WTC11 (cell line): ENCODE measurements at regions not wholly inside any gene's neighbourhood (a gene's known extent, or its start where the extent isn't known, plus 50 kb on each side); places are given as distances from the start of the nearest gene placed in this dataset.

Source experiments
- ATAC-seq: fragments of 200-7000 bp; cut with Tn5 transposase; 2 replicates; pipeline ENCODE4 v1.10.0; 2021; ENCODE audit warnings: mild to moderate bottlenecking, moderate library complexity
- CTCF ChIA-PET: fragments of 300-600 bp; sonication (Branson Sonifier 250); formaldehyde crosslinking; loops from one replicate; lab custom pipeline; 2021; ENCODE audit warnings: antibody characterized with exemption; lab: Charles Lee
- POLR2A ChIA-PET: fragments of 350-600 bp; sonication (Branson Sonifier 250); formaldehyde crosslinking; loops from one replicate; lab custom pipeline; 2021; ENCODE audit warnings: antibody characterized with exemption; lab: Charles Lee
- DNase-seq: peaks from one replicate; pipeline ENCODE4 v3.0.0; 2021; ENCODE audit warnings: low spot score
- H3K27ac Mint-ChIP-seq: 2 replicates; pipeline ENCODE4 v1.8.0; 2021; ENCODE audit warnings: mixed read lengths
- H3K27me3 Mint-ChIP-seq: 2 replicates; pipeline ENCODE4 v1.8.0; 2021; ENCODE audit warnings: low read depth, mild to moderate bottlenecking, moderate library complexity, mixed read lengths
- H3K36me3 Mint-ChIP-seq: 2 replicates; pipeline ENCODE4 v1.8.0; 2021; ENCODE audit warnings: mixed read lengths
- H3K4me1 Mint-ChIP-seq: 2 replicates; pipeline ENCODE4 v1.8.0; 2022; ENCODE audit warnings: mixed read lengths
- H3K4me3 Mint-ChIP-seq: 2 replicates; pipeline ENCODE4 v1.8.0; 2021; ENCODE audit warnings: mild to moderate bottlenecking, moderate library complexity, mixed read lengths
- H3K9me3 Mint-ChIP-seq: 2 replicates; pipeline ENCODE4 v1.8.0; 2021; ENCODE audit warnings: mixed read lengths
- CBFB ChIP-seq: sonication (generic); formaldehyde crosslinking; IDR thresholded peaks from 2 replicates; pipeline ENCODE4 v1.8.1; 2022; ENCODE audit warnings: mild to moderate bottlenecking, low read depth, missing genetic modification reagents
- ETV6 ChIP-seq: sonication (generic); formaldehyde crosslinking; IDR thresholded peaks from 2 replicates; pipeline ENCODE4 v1.8.1; 2022; ENCODE audit warnings: mild to moderate bottlenecking, missing genetic modification reagents
- FOXP4 ChIP-seq: sonication (generic); formaldehyde crosslinking; IDR thresholded peaks from 2 replicates; pipeline ENCODE4 v1.8.0; 2022; ENCODE audit warnings: mild to moderate bottlenecking, missing genetic modification reagents
- GABPB1 ChIP-seq: sonication (generic); formaldehyde crosslinking; IDR thresholded peaks from 2 replicates; pipeline ENCODE4 v1.8.1; 2023; ENCODE audit warnings: mild to moderate bottlenecking, missing genetic modification reagents
- GRHL2 ChIP-seq: fragments of 250-450 bp; sonication (Bioruptor Pico); IDR thresholded peaks from 2 replicates; pipeline ENCODE4 v1.8.0; 2022; ENCODE audit warnings: mild to moderate bottlenecking, moderate library complexity; ENCODE audit not compliant: insufficient replicate concordance, severe bottlenecking
- HMGA2 ChIP-seq: fragments of 250-450 bp; sonication (Bioruptor Pico); IDR thresholded peaks from 2 replicates; pipeline ENCODE4 v1.4.0; 2021; ENCODE audit warnings: mild to moderate bottlenecking, moderate library complexity
- IRF2 ChIP-seq: sonication (generic); formaldehyde crosslinking; IDR thresholded peaks from 2 replicates; pipeline ENCODE4 v1.8.0; 2022; ENCODE audit warnings: low read depth, missing genetic modification reagents, borderline replicate concordance
- KAT7 ChIP-seq: sonication (generic); formaldehyde crosslinking; IDR thresholded peaks from 2 replicates; pipeline ENCODE4 v1.8.1; 2023; ENCODE audit warnings: missing genetic modification reagents, mild to moderate bottlenecking, borderline replicate concordance
- NR2C2 ChIP-seq: sonication (generic); formaldehyde crosslinking; IDR thresholded peaks from 2 replicates; pipeline ENCODE4 v1.8.0; 2022; ENCODE audit warnings: mild to moderate bottlenecking, missing genetic modification reagents
- PRRX2 ChIP-seq: fragments of 250-450 bp; sonication (Bioruptor Pico); IDR thresholded peaks from 2 replicates; pipeline ENCODE4 v1.8.0; 2021; ENCODE audit warnings: mild to moderate bottlenecking
- TP53 ChIP-seq: sonication (generic); formaldehyde crosslinking; IDR thresholded peaks from 2 replicates; pipeline ENCODE4 v1.8.1; 2023; ENCODE audit warnings: mild to moderate bottlenecking, missing genetic modification reagents
- ZNF121 ChIP-seq: sonication (generic); formaldehyde crosslinking; IDR thresholded peaks from 2 replicates; pipeline ENCODE4 v1.8.0; 2023; ENCODE audit warnings: missing genetic modification reagents
- ZNF232 ChIP-seq: sonication (generic); formaldehyde crosslinking; IDR thresholded peaks from 2 replicates; pipeline ENCODE4 v1.8.0; 2022; ENCODE audit warnings: mild to moderate bottlenecking, missing genetic modification reagents
- ZNF512 ChIP-seq: sonication (generic); formaldehyde crosslinking; IDR thresholded peaks from 2 replicates; pipeline ENCODE4 v1.8.1; 2022; ENCODE audit warnings: missing genetic modification reagents, borderline replicate concordance
- TF ChIP-seq, protein P1 (sequence below): sonication (generic); formaldehyde crosslinking; IDR thresholded peaks from 2 replicates; pipeline ENCODE4 v1.8.1; 2022; ENCODE audit warnings: mild to moderate bottlenecking, missing genetic modification reagents, moderate library complexity, borderline replicate concordance
- TF ChIP-seq, protein P2 (sequence below): sonication (generic); formaldehyde crosslinking; IDR thresholded peaks from 2 replicates; pipeline ENCODE4 v1.8.1; 2023; ENCODE audit warnings: mild to moderate bottlenecking, moderate library complexity, missing genetic modification reagents
- TF ChIP-seq, protein P3 (sequence below): sonication (generic); formaldehyde crosslinking; conservative IDR thresholded peaks from 2 replicates; pipeline ENCODE4 v1.8.1; 2023; ENCODE audit warnings: mild to moderate bottlenecking, low read depth, missing genetic modification reagents, moderate library complexity

DNA sequence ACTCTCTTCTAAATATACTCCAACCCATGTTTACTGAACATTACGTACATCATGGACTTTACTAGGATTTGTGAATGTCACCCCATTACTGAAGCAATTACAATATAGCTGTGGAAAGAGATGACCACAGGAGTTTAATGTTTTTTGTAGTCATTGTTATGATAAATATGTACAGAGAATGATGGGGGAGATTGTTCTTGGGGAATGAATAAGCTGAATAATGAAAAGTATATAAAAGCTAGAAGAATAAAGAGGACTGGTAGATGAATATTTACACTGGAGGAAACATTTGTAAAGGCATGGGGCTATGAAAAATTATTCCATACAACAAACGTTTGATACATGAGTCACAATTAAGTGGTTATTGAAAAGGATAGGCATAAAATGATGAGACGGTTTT lies 340.9 kb downstream of the SEMA3D start:
- ATAC-seq (no peak), DNase-seq (no peak)
- no peaks in the 10 kb centered on the region for H3K27me3 Mint-ChIP-seq
- H3K9me3 Mint-ChIP-seq = no peaks in the 10 kb centered on the region
- CTCF ChIA-PET = no interaction called here
- H3K4me3 Mint-ChIP-seq = no peak overlapping the region
- H3K4me1 Mint-ChIP-seq = peaks cover 2% of the 10 kb centered on the region; the same call in 1 of the 2 replicates
- TF ChIP-seq, protein P1, sequence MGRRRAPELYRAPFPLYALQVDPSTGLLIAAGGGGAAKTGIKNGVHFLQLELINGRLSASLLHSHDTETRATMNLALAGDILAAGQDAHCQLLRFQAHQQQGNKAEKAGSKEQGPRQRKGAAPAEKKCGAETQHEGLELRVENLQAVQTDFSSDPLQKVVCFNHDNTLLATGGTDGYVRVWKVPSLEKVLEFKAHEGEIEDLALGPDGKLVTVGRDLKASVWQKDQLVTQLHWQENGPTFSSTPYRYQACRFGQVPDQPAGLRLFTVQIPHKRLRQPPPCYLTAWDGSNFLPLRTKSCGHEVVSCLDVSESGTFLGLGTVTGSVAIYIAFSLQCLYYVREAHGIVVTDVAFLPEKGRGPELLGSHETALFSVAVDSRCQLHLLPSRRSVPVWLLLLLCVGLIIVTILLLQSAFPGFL (CRISPR knock-in tag) = no peak
- TF ChIP-seq NR2C2 (CRISPR knock-in tag) (no peak), GRHL2 (CRISPR knock-in tag) (no peak), ETV6 (CRISPR knock-in tag) (no peak), TP53 (no peak), ZNF232 (no peak), FOXP4 (CRISPR knock-in tag) (no peak), CBFB (CRISPR knock-in tag) (no peak), ZNF512 (CRISPR knock-in tag) (no peak), ZNF121 (CRISPR knock-in tag) (no peak), HMGA2 (no peak), IRF2 (CRISPR knock-in tag) (no peak)
- TF ChIP-seq, protein P2, sequence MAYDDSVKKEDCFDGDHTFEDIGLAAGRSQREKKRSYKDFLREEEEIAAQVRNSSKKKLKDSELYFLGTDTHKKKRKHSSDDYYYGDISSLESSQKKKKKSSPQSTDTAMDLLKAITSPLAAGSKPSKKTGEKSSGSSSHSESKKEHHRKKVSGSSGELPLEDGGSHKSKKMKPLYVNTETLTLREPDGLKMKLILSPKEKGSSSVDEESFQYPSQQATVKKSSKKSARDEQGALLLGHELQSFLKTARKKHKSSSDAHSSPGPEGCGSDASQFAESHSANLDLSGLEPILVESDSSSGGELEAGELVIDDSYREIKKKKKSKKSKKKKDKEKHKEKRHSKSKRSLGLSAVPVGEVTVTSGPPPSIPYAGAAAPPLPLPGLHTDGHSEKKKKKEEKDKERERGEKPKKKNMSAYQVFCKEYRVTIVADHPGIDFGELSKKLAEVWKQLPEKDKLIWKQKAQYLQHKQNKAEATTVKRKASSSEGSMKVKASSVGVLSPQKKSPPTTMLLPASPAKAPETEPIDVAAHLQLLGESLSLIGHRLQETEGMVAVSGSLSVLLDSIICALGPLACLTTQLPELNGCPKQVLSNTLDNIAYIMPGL = no peak
- TF ChIP-seq, protein P3, sequence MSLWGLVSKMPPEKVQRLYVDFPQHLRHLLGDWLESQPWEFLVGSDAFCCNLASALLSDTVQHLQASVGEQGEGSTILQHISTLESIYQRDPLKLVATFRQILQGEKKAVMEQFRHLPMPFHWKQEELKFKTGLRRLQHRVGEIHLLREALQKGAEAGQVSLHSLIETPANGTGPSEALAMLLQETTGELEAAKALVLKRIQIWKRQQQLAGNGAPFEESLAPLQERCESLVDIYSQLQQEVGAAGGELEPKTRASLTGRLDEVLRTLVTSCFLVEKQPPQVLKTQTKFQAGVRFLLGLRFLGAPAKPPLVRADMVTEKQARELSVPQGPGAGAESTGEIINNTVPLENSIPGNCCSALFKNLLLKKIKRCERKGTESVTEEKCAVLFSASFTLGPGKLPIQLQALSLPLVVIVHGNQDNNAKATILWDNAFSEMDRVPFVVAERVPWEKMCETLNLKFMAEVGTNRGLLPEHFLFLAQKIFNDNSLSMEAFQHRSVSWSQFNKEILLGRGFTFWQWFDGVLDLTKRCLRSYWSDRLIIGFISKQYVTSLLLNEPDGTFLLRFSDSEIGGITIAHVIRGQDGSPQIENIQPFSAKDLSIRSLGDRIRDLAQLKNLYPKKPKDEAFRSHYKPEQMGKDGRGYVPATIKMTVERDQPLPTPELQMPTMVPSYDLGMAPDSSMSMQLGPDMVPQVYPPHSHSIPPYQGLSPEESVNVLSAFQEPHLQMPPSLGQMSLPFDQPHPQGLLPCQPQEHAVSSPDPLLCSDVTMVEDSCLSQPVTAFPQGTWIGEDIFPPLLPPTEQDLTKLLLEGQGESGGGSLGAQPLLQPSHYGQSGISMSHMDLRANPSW = no peak
- POLR2A ChIA-PET = no interaction called here
- no peak overlapping the region for H3K27ac Mint-ChIP-seq
- no peaks in the 10 kb centered on the region for H3K36me3 Mint-ChIP-seq

DNA sequence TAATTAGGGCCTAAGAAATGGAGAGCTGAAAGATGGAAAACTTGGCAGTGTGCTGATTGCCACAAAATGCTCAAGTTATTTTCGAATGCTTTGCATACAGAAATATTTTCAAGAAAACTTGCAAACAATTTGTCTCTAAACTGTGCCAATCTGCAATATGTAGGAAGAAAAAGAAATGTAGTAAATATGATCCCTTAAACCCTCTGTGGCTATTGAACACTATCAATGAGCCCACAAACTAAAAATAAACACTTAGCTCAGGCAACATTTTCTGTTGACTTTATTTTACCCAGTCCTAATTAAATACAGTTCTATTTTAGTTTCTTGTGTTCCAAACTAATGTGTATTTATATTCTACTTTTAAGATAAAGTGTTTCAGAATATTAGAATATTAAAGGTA lies 342.1 kb downstream of the SEMA3D start:
- Mint-ChIP-seq H3K36me3 (no peaks in the 10 kb centered on the region), H3K4me1 (peaks cover 2% of the 10 kb centered on the region; the same call in 1 of the 2 replicates), H3K4me3 (no peak overlapping the region), H3K27ac (no peak overlapping the region), H3K9me3 (no peaks in the 10 kb centered on the region), H3K27me3 (no peaks in the 10 kb centered on the region)
- DNase-seq = no peak
- POLR2A ChIA-PET = no interaction called here
- TF ChIP-seq PRRX2 (CRISPR knock-in tag) (no peak), KAT7 (CRISPR knock-in tag) (no peak), ETV6 (CRISPR knock-in tag) (no peak), GABPB1 (CRISPR knock-in tag) (no peak)
- TF ChIP-seq, all 79 proteins: peak for 0
- CTCF ChIA-PET = no interaction called here
- no peak for ATAC-seq
